Activated naive CD8-positive, alpha-beta T cell treated with anti-CD3 and anti-CD28 coated beads, Interleukin-2, amount 50 U/mL, for 24 hours (primary cell): ENCODE measurements at regions not wholly inside any gene's neighbourhood (a gene's known extent, or its start where the extent isn't known, plus 50 kb on each side); places are given as distances from the start of the nearest gene placed in this dataset.

ENCODE experiments used
- ATAC-seq: fragments of 150-1000 bp; cut with Tn5 transposase; one replicate; pipeline ENCODE4 v1.10.0; 2021
- DNase-seq: peaks from one replicate; pipeline ENCODE4 v3.0.0; 2021
- H3K27ac Mint-ChIP-seq: one replicate; pipeline ENCODE4 v1.8.0; 2021; ENCODE audit warnings: mild to moderate bottlenecking, mixed read lengths
- H3K27me3 Mint-ChIP-seq: one replicate; pipeline ENCODE4 v1.8.0; 2021; ENCODE audit warnings: mixed read lengths
- H3K36me3 Mint-ChIP-seq: one replicate; pipeline ENCODE4 v1.8.0; 2021; ENCODE audit warnings: low read depth, mixed read lengths
- H3K4me1 Mint-ChIP-seq: one replicate; pipeline ENCODE4 v1.8.0; 2021; ENCODE audit warnings: mixed read lengths
- H3K4me3 Mint-ChIP-seq: one replicate; pipeline ENCODE4 v1.8.0; 2021; ENCODE audit warnings: mild to moderate bottlenecking, moderate library complexity, mixed read lengths
- H3K9me3 Mint-ChIP-seq: one replicate; pipeline ENCODE4 v1.8.0; 2021; ENCODE audit warnings: mixed read lengths

- Mint-ChIP-seq H3K4me3 (no peak overlapping the region), H3K4me1 (no peaks in the 10 kb centered on the region), H3K36me3 (no peaks in the 10 kb centered on the region), H3K27me3 (no peaks in the 10 kb centered on the region), H3K9me3 (peaks cover 3% of the 10 kb centered on the region), H3K27ac (no peak overlapping the region)
- DNase-seq (no peak), ATAC-seq (no peak)
Observed at GRCh38 chr5:60297658-60298057, 402.3 kb downstream of the DEPDC1B start.

- Mint-ChIP-seq H3K36me3 (no peaks in the 10 kb centered on the region), H3K9me3 (peaks cover 3% of the 10 kb centered on the region), H3K4me3 (no peak overlapping the region), H3K4me1 (no peaks in the 10 kb centered on the region), H3K27ac (no peak overlapping the region), H3K27me3 (no peaks in the 10 kb centered on the region)
- no peak for ATAC-seq
- DNase-seq: no peak
Observed at GRCh38 chr5:60295423-60295822, 401.9 kb upstream of the PDE4D start.

- Mint-ChIP-seq H3K4me3 (no peak overlapping the region), H3K4me1 (no peaks in the 10 kb centered on the region), H3K9me3 (no peaks in the 10 kb centered on the region), H3K36me3 (no peaks in the 10 kb centered on the region), H3K27ac (no peak overlapping the region), H3K27me3 (no peaks in the 10 kb centered on the region)
- no peak for ATAC-seq
- no peak for DNase-seq
Observed at GRCh38 chr5:60293518-60293917, 400.0 kb upstream of the PDE4D start.

- Mint-ChIP-seq H3K36me3 (no peaks in the 10 kb centered on the region), H3K27me3 (peaks cover 1% of the 10 kb centered on the region)
Observed at GRCh38 chr5:60287174-60287771, 393.7 kb upstream of the PDE4D start.

GRCh38 chr5:60285910-60286309, 392.4 kb upstream of the PDE4D start:
- ATAC-seq (no peak), DNase-seq (no peak)
- Mint-ChIP-seq H3K27ac (no peak overlapping the region), H3K36me3 (no peaks in the 10 kb centered on the region), H3K9me3 (no peaks in the 10 kb centered on the region), H3K4me1 (no peaks in the 10 kb centered on the region), H3K4me3 (no peak overlapping the region), H3K27me3 (peaks cover 1% of the 10 kb centered on the region)

More at GRCh38 chr5:60287174-60287771, 393.7 kb upstream of the PDE4D start:
- no peak overlapping the region for H3K27ac Mint-ChIP-seq
- DNase-seq (peak; percentile 2), ATAC-seq (no peak)
- no peaks in the 10 kb centered on the region for H3K9me3 Mint-ChIP-seq
- H3K4me1 Mint-ChIP-seq: no peaks in the 10 kb centered on the region
- no peak overlapping the region for H3K4me3 Mint-ChIP-seq

GRCh38 chr5:60280943-60281342, 387.4 kb upstream of the PDE4D start:
- Mint-ChIP-seq H3K36me3 (no peaks in the 10 kb centered on the region), H3K4me1 (no peaks in the 10 kb centered on the region), H3K27me3 (no peaks in the 10 kb centered on the region), H3K9me3 (no peaks in the 10 kb centered on the region), H3K4me3 (no peak overlapping the region), H3K27ac (no peak overlapping the region)
- DNase-seq (no peak), ATAC-seq (no peak)

GRCh38 chr5:60277941-60278340, 384.4 kb upstream of the PDE4D start:
- no peak overlapping the region for H3K27ac Mint-ChIP-seq
- H3K36me3 Mint-ChIP-seq: no peaks in the 10 kb centered on the region
- no peak for DNase-seq
- peaks cover 7% of the 10 kb centered on the region for H3K9me3 Mint-ChIP-seq
- no peaks in the 10 kb centered on the region for H3K27me3 Mint-ChIP-seq
- no peaks in the 10 kb centered on the region for H3K4me1 Mint-ChIP-seq
- H3K4me3 Mint-ChIP-seq: no peak overlapping the region
- ATAC-seq: no peak

- H3K27ac Mint-ChIP-seq: no peak overlapping the region
- no peaks in the 10 kb centered on the region for H3K4me1 Mint-ChIP-seq
- no peak overlapping the region for H3K4me3 Mint-ChIP-seq
- H3K27me3 Mint-ChIP-seq: no peaks in the 10 kb centered on the region
- H3K36me3 Mint-ChIP-seq: no peaks in the 10 kb centered on the region
- H3K9me3 Mint-ChIP-seq: peaks cover 7% of the 10 kb centered on the region
- ATAC-seq: no peak
- DNase-seq: no peak
Observed at GRCh38 chr5:60274747-60275146, 381.2 kb upstream of the PDE4D start.

- H3K27me3 Mint-ChIP-seq: no peaks in the 10 kb centered on the region
- H3K27ac Mint-ChIP-seq: no peak overlapping the region
- no peak for DNase-seq
- H3K4me1 Mint-ChIP-seq: no peaks in the 10 kb centered on the region
- H3K9me3 Mint-ChIP-seq: peaks cover 7% of the 10 kb centered on the region
- no peaks in the 10 kb centered on the region for H3K36me3 Mint-ChIP-seq
- no peak overlapping the region for H3K4me3 Mint-ChIP-seq
- ATAC-seq: no peak
Observed at GRCh38 chr5:60271517-60271916, 378.0 kb upstream of the PDE4D start.

- H3K36me3 Mint-ChIP-seq: no peaks in the 10 kb centered on the region
- no peak overlapping the region for H3K4me3 Mint-ChIP-seq
- no peak overlapping the region for H3K27ac Mint-ChIP-seq
- no peaks in the 10 kb centered on the region for H3K27me3 Mint-ChIP-seq
- no peaks in the 10 kb centered on the region for H3K9me3 Mint-ChIP-seq
- no peak for DNase-seq
- no peak for ATAC-seq
- H3K4me1 Mint-ChIP-seq: no peaks in the 10 kb centered on the region
Observed at GRCh38 chr5:60267907-60268306, 374.4 kb upstream of the PDE4D start.

- Mint-ChIP-seq H3K36me3 (no peaks in the 10 kb centered on the region), H3K4me1 (no peaks in the 10 kb centered on the region), H3K27me3 (no peaks in the 10 kb centered on the region), H3K4me3 (no peak overlapping the region), H3K27ac (no peak overlapping the region), H3K9me3 (no peaks in the 10 kb centered on the region)
- no peak for DNase-seq
- ATAC-seq: no peak
Observed at GRCh38 chr5:60263346-60263745, 369.8 kb upstream of the PDE4D start.

GRCh38 chr5:60262576-60263295, 369.2 kb upstream of the PDE4D start:
- H3K4me3 Mint-ChIP-seq: no peak overlapping the region
- H3K4me1 Mint-ChIP-seq: no peaks in the 10 kb centered on the region
- H3K27me3 Mint-ChIP-seq: no peaks in the 10 kb centered on the region
- H3K36me3 Mint-ChIP-seq: no peaks in the 10 kb centered on the region
- no peak overlapping the region for H3K27ac Mint-ChIP-seq
- DNase-seq (no peak), ATAC-seq (no peak)
- H3K9me3 Mint-ChIP-seq: no peaks in the 10 kb centered on the region

- DNase-seq: no peak
- no peak overlapping the region for H3K4me3 Mint-ChIP-seq
- no peaks in the 10 kb centered on the region for H3K4me1 Mint-ChIP-seq
- H3K9me3 Mint-ChIP-seq: no peaks in the 10 kb centered on the region
- ATAC-seq: no peak
- no peaks in the 10 kb centered on the region for H3K36me3 Mint-ChIP-seq
- no peaks in the 10 kb centered on the region for H3K27me3 Mint-ChIP-seq
- no peak overlapping the region for H3K27ac Mint-ChIP-seq
Observed at GRCh38 chr5:60261732-60262131, 368.2 kb upstream of the PDE4D start.

- Mint-ChIP-seq H3K27ac (no peak overlapping the region), H3K9me3 (no peaks in the 10 kb centered on the region), H3K27me3 (no peaks in the 10 kb centered on the region), H3K4me1 (no peaks in the 10 kb centered on the region), H3K36me3 (no peaks in the 10 kb centered on the region), H3K4me3 (no peak overlapping the region)
- DNase-seq (no peak), ATAC-seq (no peak)
Observed at GRCh38 chr5:60260658-60261057, 367.1 kb upstream of the PDE4D start.

GRCh38 chr5:60259730-60260129, 366.2 kb upstream of the PDE4D start:
- no peaks in the 10 kb centered on the region for H3K27me3 Mint-ChIP-seq
- no peaks in the 10 kb centered on the region for H3K9me3 Mint-ChIP-seq
- no peaks in the 10 kb centered on the region for H3K4me1 Mint-ChIP-seq
- ATAC-seq: no peak
- no peak for DNase-seq
- no peak overlapping the region for H3K27ac Mint-ChIP-seq
- H3K4me3 Mint-ChIP-seq: no peak overlapping the region
- no peaks in the 10 kb centered on the region for H3K36me3 Mint-ChIP-seq
